H9 (cell line): ENCODE measurements at regions not wholly inside any gene's neighbourhood (a gene's known extent, or its start where the extent isn't known, plus 50 kb on each side); places are given as distances from the start of the nearest gene placed in this dataset.

Source experiments
- DNase-seq: peaks from one replicate; pipeline ENCODE4 v3.0.0-alpha.2; 2017
- H2AFZ ChIP-seq: one replicate; pipeline ENCODE4 v1.6.1; 2013; ENCODE audit warnings: mild to moderate bottlenecking, low read length, control low read depth, moderate library complexity
- H2AK5ac ChIP-seq: 2 replicates; pipeline ENCODE4 v1.6.1; 2013; ENCODE audit warnings: low read length, control low read depth, mixed read lengths; ENCODE audit not compliant: insufficient read length
- H2BK120ac ChIP-seq: one replicate; pipeline ENCODE4 v1.6.1; 2013; ENCODE audit warnings: low read depth, mild to moderate bottlenecking, low read length, control low read depth, inconsistent platforms; ENCODE audit not compliant: poor library complexity, severe bottlenecking
- H2BK12ac ChIP-seq: 2 replicates; pipeline ENCODE4 v1.6.1; 2013; ENCODE audit warnings: low read length, control low read depth, mixed read lengths, low read depth; ENCODE audit not compliant: insufficient read length
- H2BK15ac ChIP-seq: 2 replicates; pipeline ENCODE4 v1.6.1; 2013; ENCODE audit warnings: low read depth, low read length, control low read depth
- H2BK20ac ChIP-seq: one replicate; pipeline ENCODE4 v1.6.1; 2013; ENCODE audit warnings: low read depth, mild to moderate bottlenecking, low read length, control low read depth, inconsistent platforms; ENCODE audit not compliant: poor library complexity, severe bottlenecking
- H2BK5ac ChIP-seq: 2 replicates; pipeline ENCODE4 v1.6.1; 2013; ENCODE audit warnings: low read length, control low read depth, mixed read lengths; ENCODE audit not compliant: insufficient read length
- H3K14ac ChIP-seq: 2 replicates; pipeline ENCODE4 v1.6.1; 2013; ENCODE audit warnings: low read length, control low read depth; ENCODE audit not compliant: insufficient read depth
- H3K18ac ChIP-seq: 2 replicates; pipeline ENCODE4 v1.6.1; 2013; ENCODE audit warnings: low read depth, mild to moderate bottlenecking, mixed read lengths, low read length, control low read depth; ENCODE audit not compliant: insufficient read length
- H3K23ac ChIP-seq: 2 replicates; pipeline ENCODE4 v1.6.1; 2013; ENCODE audit warnings: low read length, control low read depth, mixed read lengths, low read depth; ENCODE audit not compliant: insufficient read length
- H3K23me2 ChIP-seq: 2 replicates; pipeline ENCODE4 v1.6.1; 2013; ENCODE audit warnings: low read depth, mild to moderate bottlenecking, mixed read lengths, low read length, control low read depth; ENCODE audit not compliant: insufficient read length, poor library complexity, severe bottlenecking
- H3K27ac ChIP-seq: 2 replicates; pipeline ENCODE4 v1.5.1; 2013; ENCODE audit warnings: low read length, control low read depth, mixed read lengths, low read depth; ENCODE audit not compliant: insufficient read length
- H3K27me3 ChIP-seq: 2 replicates; pipeline ENCODE4 v1.6.1; 2013; ENCODE audit warnings: low read length, control low read depth, inconsistent platforms; ENCODE audit not compliant: insufficient read depth
- H3K4ac ChIP-seq: 2 replicates; pipeline ENCODE4 v1.6.1; 2013; ENCODE audit warnings: low read depth, mild to moderate bottlenecking, control low read depth, inconsistent platforms, low read length, moderate library complexity
- H3K4me1 ChIP-seq: 2 replicates; pipeline ENCODE4 v1.6.1; 2013; ENCODE audit warnings: low read length, control low read depth, inconsistent platforms; ENCODE audit not compliant: insufficient read depth
- H3K4me2 ChIP-seq: 2 replicates; pipeline ENCODE4 v1.6.1; 2013; ENCODE audit warnings: low read length, control low read depth, mixed read lengths; ENCODE audit not compliant: insufficient read length, insufficient read depth
- H3K56ac ChIP-seq: 2 replicates; pipeline ENCODE4 v1.6.1; 2013; ENCODE audit warnings: low read depth, mild to moderate bottlenecking, mixed read lengths, low read length, control low read depth; ENCODE audit not compliant: insufficient read length
- H3K79me1 ChIP-seq: 2 replicates; pipeline ENCODE4 v1.6.1; 2013; ENCODE audit warnings: low read depth, mild to moderate bottlenecking, moderate library complexity, low read length, control low read depth, inconsistent platforms; ENCODE audit not compliant: insufficient read depth, poor library complexity, severe bottlenecking
- H3K79me2 ChIP-seq: 2 replicates; pipeline ENCODE4 v1.6.1; 2013; ENCODE audit warnings: low read length, control low read depth, inconsistent platforms; ENCODE audit not compliant: insufficient read depth
- H3K9ac ChIP-seq: 2 replicates; pipeline ENCODE4 v1.6.1; 2013; ENCODE audit warnings: low read length, control low read depth, mixed read lengths; ENCODE audit not compliant: insufficient read length; ENCODE audit errors: extremely low read depth
- H3K9me3 ChIP-seq: one replicate; pipeline ENCODE4 v1.6.1; 2013; ENCODE audit warnings: low read depth, low read length, inconsistent platforms; ENCODE audit not compliant: control insufficient read depth
- H3T11ph ChIP-seq: one replicate; pipeline ENCODE4 v1.6.1; 2013; ENCODE audit warnings: mild to moderate bottlenecking, low read length, control low read depth, inconsistent platforms
- H4K20me1 ChIP-seq: one replicate; pipeline ENCODE4 v1.6.1; 2013; ENCODE audit not compliant: control insufficient read depth, insufficient read length, insufficient read depth
- H4K5ac ChIP-seq: 2 replicates; pipeline ENCODE4 v1.6.1; 2013; ENCODE audit warnings: low read depth, mild to moderate bottlenecking, mixed read lengths, low read length, control low read depth; ENCODE audit not compliant: insufficient read length
- H4K8ac ChIP-seq: replicated peaks from 2 replicates; pipeline ENCODE4 v1.6.1; 2013; ENCODE audit warnings: low read length, control low read depth, mixed read lengths, low read depth; ENCODE audit not compliant: insufficient read length
- H4K91ac ChIP-seq: 2 replicates; pipeline ENCODE4 v1.6.1; 2013; ENCODE audit warnings: low read depth, mild to moderate bottlenecking, moderate library complexity, mixed read lengths, low read length, control low read depth; ENCODE audit not compliant: insufficient read length
- H3K27ac Mint-ChIP-seq, 3 experiments: 2 replicates in 2 of 3; 3 replicates in 1 of 3; pipeline ENCODE4 v1.8.0; 2020 to 2021; ENCODE audit warnings: mixed read lengths in 3 of 3, mild to moderate bottlenecking in 1 of 3, moderate library complexity in 1 of 3
- H3K27me3 Mint-ChIP-seq: 2 replicates; pipeline ENCODE4 v1.8.0; 2021; ENCODE audit warnings: low read depth, mild to moderate bottlenecking, moderate library complexity, mixed read lengths
- H3K36me3 Mint-ChIP-seq, 3 experiments: 2 replicates in 2 of 3; 3 replicates in 1 of 3; pipeline ENCODE4 v1.8.0; 2020 to 2021; ENCODE audit warnings: low read depth in 3 of 3, mixed read lengths in 3 of 3; ENCODE audit not compliant: insufficient read depth in 1 of 3
- H3K4me1 Mint-ChIP-seq, 2 experiments: 2 replicates each; pipeline ENCODE4 v1.8.0; 2020; ENCODE audit warnings: mixed read lengths in 2 of 2
- H3K4me3 Mint-ChIP-seq, 2 experiments: 2 replicates in 1 of 2; 3 replicates in 1 of 2; pipeline ENCODE4 v1.8.0; 2020 to 2021; ENCODE audit warnings: mild to moderate bottlenecking in 2 of 2, mixed read lengths in 2 of 2, moderate library complexity in 1 of 2
- H3K9me3 Mint-ChIP-seq, 2 experiments: 2 replicates in 1 of 2; 3 replicates in 1 of 2; pipeline ENCODE4 v1.8.0; 2020; ENCODE audit warnings: mild to moderate bottlenecking in 2 of 2, mixed read lengths in 2 of 2, moderate library complexity in 1 of 2
- WGBS: extraction: QIAGEN DNeasy Blood & Tissue Kit; methylation state at CpG from one replicate; pipeline ENCODE4 v1.1.7; 2013; ENCODE audit warnings: missing lambda C conversion rate, low lambda C conversion rate, mixed read lengths; ENCODE audit not compliant: insufficient read length; ENCODE audit errors: extremely low coverage; 5-methylcytosine and 5-hydroxymethylcytosine counted together
- TF ChIP-seq, protein P1 (sequence below): fragments of 200-600 bp; sonication (generic); conservative IDR thresholded peaks from 3 replicates; pipeline ENCODE4 v1.8.0; 2021; ENCODE audit warnings: antibody characterized with exemption, mild to moderate bottlenecking

DNA sequence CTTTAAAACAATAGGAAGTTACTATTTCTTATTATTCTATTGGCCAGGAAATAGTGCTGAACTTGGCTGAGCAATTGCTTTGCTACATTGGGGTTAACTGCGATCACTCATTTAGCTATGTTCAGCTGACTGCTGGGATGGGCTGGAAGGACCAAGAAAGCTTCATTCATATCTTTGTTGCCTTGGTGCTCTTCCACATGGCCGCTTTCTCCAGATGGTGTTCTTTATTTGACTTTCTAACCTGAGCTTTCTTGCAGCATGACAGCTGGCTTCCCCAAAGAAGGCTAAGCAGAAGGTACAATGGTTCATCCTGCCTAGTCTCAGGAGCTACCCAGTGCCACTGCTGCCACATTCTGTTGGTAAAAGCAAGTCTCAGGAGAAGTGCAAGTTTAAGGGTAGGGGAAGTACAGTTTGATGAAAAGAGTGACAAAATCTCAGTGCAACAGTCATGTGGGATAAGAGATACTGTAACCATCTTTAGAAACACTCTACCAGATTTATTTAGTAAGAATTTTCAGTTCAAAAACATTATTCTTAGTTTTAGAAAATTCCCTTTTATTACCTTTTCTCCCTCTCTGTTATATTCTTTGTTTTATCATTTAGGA is 180.6 kb upstream of the RBMS1 start:
- Mint-ChIP-seq H3K9me3 (peaks cover 3 to 6% of the 10 kb centered on the region in 2 experiments; a peak in 3 of 5 replicates), H3K4me3 (no peak overlapping the region), H3K27ac (peak overlapping the region in 1 of 3 experiments; percentile 91; a peak in 1 of 7 replicates), H3K4me1 (no peaks in the 10 kb centered on the region), H3K36me3 (peaks cover 0 to 8% (median 0%) of the 10 kb centered on the region in 3 experiments; a peak in 2 of 7 replicates), H3K27me3 (no peaks in the 10 kb centered on the region)
- no CpG with 5 or more reads among the region's 2 CpGs for WGBS
- Histone ChIP-seq H3K4ac (no peak overlapping the region), H3K56ac (no peak overlapping the region), H3K79me2 (no peaks in the 10 kb centered on the region), H3K23me2 (peaks cover 2% of the 10 kb centered on the region), H2BK12ac (no peak overlapping the region), H3K79me1 (no peaks in the 10 kb centered on the region), H3K4me2 (no peak overlapping the region), H3K9ac (no peak overlapping the region), H2AFZ (no peak overlapping the region), H2BK15ac (no peak overlapping the region), H2BK120ac (no peak overlapping the region), H3T11ph (no peak overlapping the region), H2AK5ac (no peak overlapping the region), H4K91ac (no peak overlapping the region), H3K14ac (no peak overlapping the region), H3K4me1 (no peaks in the 10 kb centered on the region), H3K18ac (no peak overlapping the region), H2BK5ac (no peak overlapping the region), H2BK20ac (no peak overlapping the region), H3K27ac (no peak overlapping the region), H3K27me3 (no peaks in the 10 kb centered on the region), H4K20me1 (no peaks in the 10 kb centered on the region), H3K23ac (no peak overlapping the region), H4K5ac (no peak overlapping the region), H3K9me3 (no peaks in the 10 kb centered on the region), H4K8ac (no peak overlapping the region)
- TF ChIP-seq, protein P1, sequence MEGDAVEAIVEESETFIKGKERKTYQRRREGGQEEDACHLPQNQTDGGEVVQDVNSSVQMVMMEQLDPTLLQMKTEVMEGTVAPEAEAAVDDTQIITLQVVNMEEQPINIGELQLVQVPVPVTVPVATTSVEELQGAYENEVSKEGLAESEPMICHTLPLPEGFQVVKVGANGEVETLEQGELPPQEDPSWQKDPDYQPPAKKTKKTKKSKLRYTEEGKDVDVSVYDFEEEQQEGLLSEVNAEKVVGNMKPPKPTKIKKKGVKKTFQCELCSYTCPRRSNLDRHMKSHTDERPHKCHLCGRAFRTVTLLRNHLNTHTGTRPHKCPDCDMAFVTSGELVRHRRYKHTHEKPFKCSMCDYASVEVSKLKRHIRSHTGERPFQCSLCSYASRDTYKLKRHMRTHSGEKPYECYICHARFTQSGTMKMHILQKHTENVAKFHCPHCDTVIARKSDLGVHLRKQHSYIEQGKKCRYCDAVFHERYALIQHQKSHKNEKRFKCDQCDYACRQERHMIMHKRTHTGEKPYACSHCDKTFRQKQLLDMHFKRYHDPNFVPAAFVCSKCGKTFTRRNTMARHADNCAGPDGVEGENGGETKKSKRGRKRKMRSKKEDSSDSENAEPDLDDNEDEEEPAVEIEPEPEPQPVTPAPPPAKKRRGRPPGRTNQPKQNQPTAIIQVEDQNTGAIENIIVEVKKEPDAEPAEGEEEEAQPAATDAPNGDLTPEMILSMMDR: no peak
- DNase-seq: no peak
